ENCODE measurements at regions not wholly inside any gene's neighbourhood (a gene's known extent, or its start where the extent isn't known, plus 50 kb on each side); places are given as distances from the start of the nearest gene placed in this dataset.

- TF ChIP-seq POLR2A (IDR thresholded peaks at IDR 0.05; ENCODE audit: low read depth, low read length), result no peak
- no peak for TF ChIP-seq CTCF (IDR thresholded peaks at IDR 0.05; ENCODE audit: extremely low read depth in 1 of 2, insufficient read depth in 1 of 2, low read depth in 1 of 2, low read length in 2 of 2)
These were observed 217.0 kb upstream of the FAM78B start for GRCh38 chr1:166383635-166384346.

All from endothelial cell of umbilical vein (primary cell).